ENCODE measurements at regions not wholly inside any gene's neighbourhood (a gene's known extent, or its start where the extent isn't known, plus 50 kb on each side); places are given as distances from the start of the nearest gene placed in this dataset.
A peak's percentile ranks its signal among the peaks of the same experiment; 100 is the strongest.

- Histone ChIP-seq H3K4me3 (ENCODE audit: extremely low read depth in 1 of 4, insufficient read depth in 2 of 4, low read depth in 3 of 4, low read length in 4 of 4) (no peak overlapping the region), H2BK15ac (ENCODE audit: low read length) (no peak overlapping the region), H3K9ac (replicated peaks in 1 of 4; ENCODE audit: extremely low read depth in 1 of 4, low read depth in 3 of 4, low read length in 3 of 4) (no peak overlapping the region), H2BK120ac (replicated peaks; ENCODE audit: low read depth, low read length) (no peak overlapping the region), H3K36me3 (ENCODE audit: control insufficient read depth in 2 of 4, insufficient read depth in 4 of 4, low read length in 3 of 4) (no peaks in the 10 kb centered on the region), H3K14ac (ENCODE audit: insufficient read length) (no peak overlapping the region), H3K4me2 (ENCODE audit: insufficient read depth in 1 of 2, low read depth in 2 of 2, low read length in 2 of 2) (no peak overlapping the region), H4K20me1 (replicated peaks in 1 of 2; ENCODE audit: control insufficient read depth in 1 of 2, insufficient read depth in 2 of 2, low read length in 2 of 2) (no peaks in the 10 kb centered on the region), H3K4me1 (replicated peaks in 1 of 4; ENCODE audit: control insufficient read depth in 3 of 4, insufficient read depth in 4 of 4, low read length in 3 of 4) (no peaks in the 10 kb centered on the region), H3K4ac (replicated peaks; ENCODE audit: insufficient read length, low read depth, low read length) (no peak overlapping the region), H3K27ac (ENCODE audit: low read depth, low read length) (no peak overlapping the region), H2BK20ac (ENCODE audit: low read length) (no peak overlapping the region), H3K23ac (ENCODE audit: insufficient read length) (no peak overlapping the region), H3K27me3 (replicated peaks in 1 of 4; ENCODE audit: control insufficient read depth in 3 of 4, extremely low read depth in 1 of 4, insufficient read depth in 3 of 4, low read length in 3 of 4) (no peaks in the 10 kb centered on the region), H3K23me2 (ENCODE audit: low read depth, low read length) (no peaks in the 10 kb centered on the region), H4K91ac (replicated peaks; ENCODE audit: insufficient read length, low read length) (no peak overlapping the region), H2BK12ac (ENCODE audit: low read depth, low read length) (no peak overlapping the region), H2BK5ac (ENCODE audit: low read depth, low read length) (no peak overlapping the region), H2AK5ac (ENCODE audit: low read depth, low read length) (no peak overlapping the region), H4K5ac (ENCODE audit: insufficient read length, low read depth, low read length) (no peak overlapping the region), H3K9me3 (ENCODE audit: insufficient read depth in 2 of 2, low read depth in 1 of 2, low read length in 1 of 2) (no peaks in the 10 kb centered on the region), H3K18ac (ENCODE audit: extremely low read depth, low read length) (no peak overlapping the region), H3K79me2 (ENCODE audit: control insufficient read depth in 1 of 2, insufficient read depth in 2 of 2, low read length in 2 of 2) (no peaks in the 10 kb centered on the region), H2AFZ (ENCODE audit: low read length) (no peak overlapping the region), H4K8ac (ENCODE audit: extremely low read depth, insufficient read depth, low read length) (no peak overlapping the region), H3K79me1 (ENCODE audit: low read depth, low read length) (no peaks in the 10 kb centered on the region), H3K56ac (replicated peaks; ENCODE audit: insufficient read length, low read depth, low read length) (no peak overlapping the region)
- FAIRE-seq (no peak), DNase-seq (ENCODE audit: low read depth in 1 of 2, low spot score in 2 of 2) (peak in 1 of 2 experiments; percentile 17)
- TF ChIP-seq TEAD4 (IDR thresholded peaks at IDR 0.05; ENCODE audit: low read depth, low read length) = no peak
- TF ChIP-seq ZNF274 (IDR thresholded peaks at IDR 0.05; ENCODE audit: borderline replicate concordance, extremely low read depth, low read length) = no peak
- no peak for TF ChIP-seq CREB1 (IDR thresholded peaks at IDR 0.05)
- 79% methylated on average over 7 of the region's 7 CpGs; no CpG with 5 or more reads in 1 of the 2 experiments for WGBS, 2 experiments (ENCODE audit: extremely low coverage in 1 of 2, insufficient coverage in 1 of 2, insufficient read length in 1 of 2, insufficient replicate concordance in 2 of 2, low coverage in 1 of 2, low lambda C conversion rate in 2 of 2, missing lambda C conversion rate in 1 of 2)
- ChIA-PET CTCF (ENCODE audit: partially characterized antibody) (interaction anchor here (0.6 to 0.7 kb wide), 3 partner anchors 21 to 337 kb away, joined by 3 to 4 read pairs (median 3); no protein-coding TSS in a partner anchor), POLR2A (ENCODE audit: partially characterized antibody) (no interaction called here)
Measured at GRCh38 chr13:111886217-111886945, 180.6 kb upstream of the SOX1 start.
